ENCODE measurements at regions not wholly inside any gene's neighbourhood (a gene's known extent, or its start where the extent isn't known, plus 50 kb on each side); places are given as distances from the start of the nearest gene placed in this dataset.

- no peak for DNase-seq
Measured at GRCh38 chr2:2704428-2705090, 373.5 kb upstream of the MYT1L start.

GRCh38 chr2:2703762-2704427 lies 372.8 kb upstream of the MYT1L start:
- no peak for DNase-seq

GRCh38 chr2:2703172-2703571 lies 372.1 kb upstream of the MYT1L start:
- no peak for DNase-seq

- no peak for DNase-seq
Measured at GRCh38 chr2:2702385-2702784, 371.3 kb upstream of the MYT1L start.

- DNase-seq, result no peak
Measured at GRCh38 chr2:2701813-2702212, 370.7 kb upstream of the MYT1L start.

GRCh38 chr2:2701176-2701781 lies 370.2 kb upstream of the MYT1L start:
- DNase-seq, result no peak

GRCh38 chr2:2699121-2699505 lies 368.0 kb upstream of the MYT1L start:
- DNase-seq, result no peak

GRCh38 chr2:2698182-2699120 lies 367.4 kb upstream of the MYT1L start:
- DNase-seq, result no peak

GRCh38 chr2:2696733-2697455 lies 365.8 kb upstream of the MYT1L start:
- no peak for DNase-seq

- DNase-seq, result no peak
Measured at GRCh38 chr2:2696325-2696724, 365.2 kb upstream of the MYT1L start.

GRCh38 chr2:2694746-2695145 lies 363.7 kb upstream of the MYT1L start:
- no peak for DNase-seq

- DNase-seq, result no peak
Measured at GRCh38 chr2:2692599-2693389, 361.7 kb upstream of the MYT1L start.

GRCh38 chr2:2691419-2691818 lies 360.3 kb upstream of the MYT1L start:
- no peak for DNase-seq

GRCh38 chr2:2690985-2691384 lies 359.9 kb upstream of the MYT1L start:
- DNase-seq, result no peak

GRCh38 chr2:2689306-2689705 lies 358.2 kb upstream of the MYT1L start:
- no peak for DNase-seq

GRCh38 chr2:2688254-2688653 lies 357.2 kb upstream of the MYT1L start:
- no peak for DNase-seq

- no peak for DNase-seq
Measured at GRCh38 chr2:2687745-2688144, 356.7 kb upstream of the MYT1L start.

GRCh38 chr2:2686222-2686621 lies 355.1 kb upstream of the MYT1L start:
- no peak for DNase-seq

GRCh38 chr2:2683606-2684224 lies 352.6 kb upstream of the MYT1L start:
- DNase-seq, result no peak

- no peak for DNase-seq
Measured at GRCh38 chr2:2682700-2683342, 351.7 kb upstream of the MYT1L start.
